Large intestine (tissue), 3 donors: ENCODE measurements at regions not wholly inside any gene's neighbourhood (a gene's known extent, or its start where the extent isn't known, plus 50 kb on each side); places are given as distances from the start of the nearest gene placed in this dataset.

Experiments used
- DNase-seq, 2 donors: peaks; one replicate each; pipeline versions ENCODE4 v3.0.0 to v3.0.0-alpha.2; 2013
- H3K27ac ChIP-seq: one replicate; pipeline ENCODE4 v1.5.1; 2013; ENCODE audit warnings: low read length
- H3K27me3 ChIP-seq: 2 replicates; pipeline ENCODE4 v1.6.1; 2013; ENCODE audit warnings: low read length; ENCODE audit not compliant: control insufficient read depth, insufficient read depth
- H3K36me3 ChIP-seq: 2 replicates; pipeline ENCODE4 v1.6.1; 2013; ENCODE audit warnings: low read length; ENCODE audit not compliant: control insufficient read depth, insufficient read depth
- H3K4me1 ChIP-seq: one replicate; pipeline ENCODE4 v1.6.1; 2013; ENCODE audit warnings: low read length; ENCODE audit not compliant: control insufficient read depth, insufficient read depth
- H3K4me3 ChIP-seq: one replicate; pipeline ENCODE4 v1.5.1; 2013; ENCODE audit warnings: low read length
- H3K9me3 ChIP-seq: one replicate; pipeline ENCODE4 v1.6.1; 2013; ENCODE audit warnings: mild to moderate bottlenecking, low read depth, low read length, moderate library complexity; ENCODE audit not compliant: control insufficient read depth
- WGBS: methylation state at CpG from one replicate; pipeline ENCODE4 v1.1.5; 2013; ENCODE audit warnings: low lambda C conversion rate; ENCODE audit not compliant: insufficient coverage; 5-methylcytosine and 5-hydroxymethylcytosine counted together

DNA sequence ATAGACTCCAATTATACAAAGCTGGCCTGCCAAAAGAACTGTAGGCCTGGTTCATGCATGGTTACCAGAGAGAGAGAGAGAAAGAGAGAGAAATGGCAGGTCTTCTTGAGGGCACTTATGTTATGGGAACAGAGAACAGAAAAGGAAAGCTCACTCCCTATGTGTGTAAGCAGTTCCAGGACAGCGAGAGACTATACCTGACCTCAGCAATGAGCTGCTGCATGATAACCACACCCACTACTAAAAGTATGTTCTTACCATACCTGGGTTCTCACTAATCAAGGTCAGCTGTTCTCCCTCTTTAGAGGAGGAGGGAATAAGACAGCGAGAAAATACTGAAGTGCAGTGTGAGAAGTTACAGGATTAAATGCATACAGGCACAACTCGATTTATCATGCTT lies 583.3 kb downstream of the GBA3 start:
- Histone ChIP-seq H3K27ac (no peak overlapping the region), H3K36me3 (no peaks in the 10 kb centered on the region), H3K4me1 (no peaks in the 10 kb centered on the region), H3K4me3 (no peak overlapping the region), H3K27me3 (no peaks in the 10 kb centered on the region), H3K9me3 (no peaks in the 10 kb centered on the region)
- no peak for DNase-seq
- 92% methylated on average over 2 of the region's 3 CpGs for WGBS

DNA sequence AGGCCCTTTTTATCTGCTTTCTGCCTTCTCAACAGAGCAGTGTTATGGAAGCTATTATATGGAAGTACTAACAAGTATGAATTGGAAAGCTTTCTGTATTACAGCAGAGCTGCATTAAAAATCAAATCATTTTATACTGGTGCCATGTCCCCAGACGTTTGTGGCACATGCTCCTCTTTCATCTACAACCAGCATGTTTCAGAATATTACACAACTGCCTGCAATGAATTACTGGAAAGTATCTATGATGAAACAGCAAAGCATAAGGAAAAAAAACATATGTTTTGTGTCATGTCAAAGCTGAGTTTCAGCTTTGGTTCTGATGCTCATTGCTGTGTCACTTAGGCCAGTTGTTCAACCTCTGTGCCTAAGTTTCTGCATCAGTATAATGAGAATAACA lies 576.8 kb downstream of the GBA3 start:
- Histone ChIP-seq H3K4me1 (no peaks in the 10 kb centered on the region), H3K9me3 (no peaks in the 10 kb centered on the region), H3K36me3 (no peaks in the 10 kb centered on the region), H3K27me3 (no peaks in the 10 kb centered on the region), H3K27ac (no peak overlapping the region), H3K4me3 (no peak overlapping the region)
- no CpG with 5 or more reads among the region's 1 CpG for WGBS
- no peak for DNase-seq

DNA sequence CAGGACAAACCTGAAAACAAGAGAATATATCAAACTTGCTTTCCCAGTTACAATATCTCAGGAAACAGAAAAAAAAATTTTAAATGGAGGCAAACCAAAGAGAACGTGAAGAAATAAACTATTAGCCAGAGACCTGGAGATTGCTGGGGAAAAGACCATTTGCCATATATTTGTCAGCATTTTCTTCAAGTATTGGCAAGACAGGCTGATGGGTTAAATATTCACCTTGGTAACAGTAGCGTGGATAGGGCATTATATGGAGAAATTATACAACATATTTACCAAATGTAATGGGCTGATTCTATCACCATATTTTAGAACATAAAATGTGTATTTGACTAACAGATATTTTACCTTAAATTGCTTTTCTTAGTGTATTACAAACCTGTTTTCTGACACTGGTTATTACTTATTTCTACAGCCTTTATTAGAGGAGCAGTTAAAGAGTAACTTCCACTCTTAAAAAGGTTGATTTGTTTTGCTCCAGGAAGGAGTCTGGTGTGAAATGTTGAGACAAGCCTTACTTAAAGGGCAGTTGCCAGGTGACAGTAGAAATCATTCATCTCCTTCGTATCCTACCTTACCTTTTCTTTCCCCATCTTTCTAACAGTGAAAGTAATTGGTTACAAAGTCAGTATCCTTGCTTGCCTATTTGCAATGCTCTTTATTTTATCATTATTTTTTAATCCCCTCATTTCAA lies 575.5 kb downstream of the GBA3 start:
- H3K27me3 ChIP-seq, result no peaks in the 10 kb centered on the region
- peak overlapping the region; percentile 10 for H3K27ac ChIP-seq
- 31% methylated on average over 2 of the region's 3 CpGs for WGBS
- H3K4me3 ChIP-seq, result no peak overlapping the region
- no peaks in the 10 kb centered on the region for H3K4me1 ChIP-seq
- no peaks in the 10 kb centered on the region for H3K9me3 ChIP-seq
- no peaks in the 10 kb centered on the region for H3K36me3 ChIP-seq
- DNase-seq, result no peak

DNA sequence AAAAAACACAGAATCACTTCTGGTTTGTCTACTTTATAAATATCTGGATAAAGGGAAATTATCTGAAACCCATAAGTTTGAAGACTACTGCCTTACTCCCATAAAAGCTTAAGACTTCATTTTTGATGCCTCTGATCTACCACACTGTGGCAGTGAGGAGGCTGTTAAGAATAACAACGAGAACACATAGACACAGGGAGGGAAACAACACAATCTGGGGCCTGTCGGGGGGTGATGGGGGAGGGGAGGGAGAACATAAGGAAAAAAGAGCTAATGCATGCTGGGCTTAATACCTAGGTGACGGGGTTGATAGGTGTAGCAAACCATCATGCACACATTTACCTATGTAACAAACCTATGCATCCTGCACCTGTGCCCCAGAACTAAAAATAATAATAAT lies 573.7 kb downstream of the GBA3 start:
- Histone ChIP-seq H3K4me3 (no peak overlapping the region), H3K9me3 (no peaks in the 10 kb centered on the region), H3K4me1 (no peaks in the 10 kb centered on the region), H3K27ac (no peak overlapping the region), H3K36me3 (no peaks in the 10 kb centered on the region), H3K27me3 (no peaks in the 10 kb centered on the region)
- DNase-seq, result no peak
- no CpG with 5 or more reads among the region's 3 CpGs for WGBS

DNA sequence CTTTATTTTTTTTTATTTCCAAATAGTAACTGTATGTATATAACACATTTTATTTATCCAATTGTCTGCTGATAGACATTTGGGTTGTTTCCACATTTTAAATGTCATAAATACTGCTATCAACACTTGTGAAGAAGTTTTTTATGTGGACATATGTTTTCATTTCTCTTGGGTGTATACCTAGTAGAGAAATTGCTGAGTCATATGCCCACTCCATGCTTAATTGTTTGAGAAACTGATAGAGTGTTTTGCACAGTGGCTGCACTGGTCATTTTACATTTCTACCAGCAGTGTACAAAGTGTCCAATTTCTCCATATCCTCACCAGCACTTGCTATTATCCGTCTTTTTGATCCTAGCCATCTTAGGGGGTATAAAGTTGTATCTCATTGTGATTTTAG lies 567.8 kb downstream of the GBA3 start:
- Histone ChIP-seq H3K27me3 (no peaks in the 10 kb centered on the region), H3K4me1 (no peaks in the 10 kb centered on the region), H3K27ac (no peak overlapping the region), H3K9me3 (no peaks in the 10 kb centered on the region), H3K4me3 (no peak overlapping the region), H3K36me3 (no peaks in the 10 kb centered on the region)
- DNase-seq, result no peak
- no CpG with 5 or more reads among the region's 1 CpG for WGBS

DNA sequence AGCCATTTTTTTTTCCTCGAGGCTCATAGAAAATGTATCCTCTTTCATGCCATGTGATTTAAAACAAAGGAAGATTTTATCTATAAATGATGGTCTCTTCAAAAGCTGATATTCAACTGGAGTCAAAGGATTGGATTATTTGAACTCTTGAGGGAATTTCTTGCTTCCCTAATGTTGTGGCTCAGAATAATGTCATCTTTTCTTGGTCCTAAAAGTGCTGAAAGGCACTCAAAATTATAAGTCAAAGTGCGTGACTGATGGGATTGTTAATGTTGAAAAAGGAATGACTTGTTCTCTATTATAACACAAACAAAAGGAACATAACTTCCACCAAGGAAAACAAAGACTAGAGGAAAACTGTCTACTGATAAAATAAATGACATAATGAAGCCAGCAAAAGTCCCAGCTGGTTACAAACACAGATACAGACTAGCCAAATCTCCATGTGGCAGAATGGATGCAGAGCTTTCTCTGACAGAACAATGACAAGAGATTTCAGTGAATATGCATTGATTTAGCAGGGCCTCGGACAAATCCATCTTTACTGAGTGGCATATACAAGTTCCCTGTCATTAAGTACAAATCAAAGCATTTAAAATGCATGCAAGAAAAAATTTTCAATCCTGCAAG lies 552.6 kb downstream of the GBA3 start:
- Histone ChIP-seq H3K4me1 (no peaks in the 10 kb centered on the region), H3K27ac (no peak overlapping the region), H3K9me3 (no peaks in the 10 kb centered on the region), H3K4me3 (no peak overlapping the region), H3K27me3 (no peaks in the 10 kb centered on the region), H3K36me3 (no peaks in the 10 kb centered on the region)
- no peak for DNase-seq
- WGBS, result 83% methylated on average over 2 of the region's 3 CpGs

DNA sequence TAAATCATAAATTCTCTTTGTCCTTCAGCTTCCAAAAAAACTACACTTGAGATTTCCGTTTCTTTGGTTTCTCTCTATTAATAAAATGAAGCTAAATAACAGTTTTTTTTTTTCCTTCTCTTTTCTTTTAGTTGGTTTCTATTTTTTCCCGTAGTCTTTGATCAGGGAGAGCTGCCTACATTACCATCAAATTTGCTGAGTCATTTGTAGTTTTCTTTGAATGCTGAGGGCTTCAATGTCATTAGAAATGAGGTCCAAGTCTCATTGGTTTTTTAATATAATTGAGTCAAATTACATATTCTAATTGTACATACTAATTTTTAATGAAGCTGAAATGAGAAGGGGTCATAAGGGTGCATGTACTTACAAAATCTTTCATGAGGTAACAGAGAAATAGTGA lies 550.2 kb downstream of the GBA3 start:
- WGBS, result 90% methylated on average over 2 of the region's 2 CpGs
- no peak for DNase-seq
- Histone ChIP-seq H3K9me3 (no peaks in the 10 kb centered on the region), H3K36me3 (no peaks in the 10 kb centered on the region), H3K27ac (no peak overlapping the region), H3K4me3 (no peak overlapping the region), H3K27me3 (no peaks in the 10 kb centered on the region), H3K4me1 (no peaks in the 10 kb centered on the region)

DNA sequence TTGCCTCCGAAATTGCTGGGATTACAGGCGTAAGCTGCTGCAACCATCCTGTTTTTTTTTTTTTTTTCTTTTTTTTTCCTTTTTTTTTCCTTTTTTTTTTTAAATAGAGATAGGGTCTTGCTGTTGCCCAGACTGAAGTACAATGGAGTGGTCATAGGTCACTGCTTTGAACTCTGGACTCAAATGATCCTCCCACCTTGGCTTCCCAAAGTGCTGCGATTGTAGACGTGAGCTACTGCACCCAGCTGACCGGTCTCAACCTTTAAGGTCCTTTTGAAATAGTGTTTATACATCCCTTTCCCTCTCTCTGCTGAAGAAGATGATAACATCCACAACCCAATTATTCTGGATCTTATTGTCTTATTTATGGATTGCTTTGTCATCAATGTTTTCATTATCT lies 548.7 kb downstream of the GBA3 start:
- no peak overlapping the region for H3K27ac ChIP-seq
- no peak for DNase-seq
- WGBS, result 86% methylated on average over 3 of the region's 5 CpGs
- no peaks in the 10 kb centered on the region for H3K36me3 ChIP-seq
- H3K4me3 ChIP-seq, result no peak overlapping the region
- H3K27me3 ChIP-seq, result no peaks in the 10 kb centered on the region
- H3K4me1 ChIP-seq, result no peaks in the 10 kb centered on the region
- H3K9me3 ChIP-seq, result no peaks in the 10 kb centered on the region

DNA sequence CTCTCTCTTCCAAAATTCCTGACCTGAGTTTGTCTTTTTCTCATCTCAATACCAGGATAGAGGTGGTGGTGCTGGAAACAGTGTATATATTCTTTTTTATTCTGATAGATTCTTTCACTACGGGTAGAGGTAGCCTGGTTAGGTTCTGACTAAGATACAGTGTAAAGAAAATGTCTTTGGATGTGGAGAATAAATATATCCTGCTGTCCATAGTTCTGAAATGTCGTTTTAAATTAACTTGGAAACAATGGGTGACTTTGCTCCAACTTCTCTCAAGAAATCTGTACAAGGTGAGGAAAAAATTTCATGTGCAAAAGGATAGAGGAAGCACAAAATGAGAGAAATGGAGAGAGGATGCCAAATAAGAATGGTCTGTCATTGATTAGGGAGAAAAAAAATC lies 546.1 kb downstream of the GBA3 start:
- no peaks in the 10 kb centered on the region for H3K27me3 ChIP-seq
- H3K4me3 ChIP-seq, result no peak overlapping the region
- no peak overlapping the region for H3K27ac ChIP-seq
- 88% methylated on average over 2 of the region's 2 CpGs for WGBS
- no peaks in the 10 kb centered on the region for H3K4me1 ChIP-seq
- no peak for DNase-seq
- H3K36me3 ChIP-seq, result no peaks in the 10 kb centered on the region
- no peaks in the 10 kb centered on the region for H3K9me3 ChIP-seq

DNA sequence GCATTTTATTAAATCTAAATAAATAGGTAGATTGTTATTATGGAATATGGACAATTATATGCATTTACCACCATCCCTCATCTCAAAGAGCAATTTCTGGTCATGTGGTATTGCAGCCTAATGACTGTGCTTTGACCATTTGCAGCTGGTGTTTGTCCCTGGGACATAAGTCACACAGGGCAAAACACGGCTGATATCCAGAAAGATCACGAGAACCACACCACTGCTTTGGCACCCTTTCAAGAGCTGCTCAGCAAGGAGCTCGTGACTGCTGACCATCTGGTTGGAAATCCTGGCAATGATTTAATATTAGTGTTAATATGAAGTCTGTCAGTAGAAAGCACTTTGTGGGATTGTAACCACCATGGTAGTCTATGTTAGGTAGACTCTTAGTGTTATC lies 545.0 kb downstream of the GBA3 start:
- Histone ChIP-seq H3K27me3 (no peaks in the 10 kb centered on the region), H3K36me3 (no peaks in the 10 kb centered on the region), H3K27ac (no peak overlapping the region), H3K9me3 (no peaks in the 10 kb centered on the region), H3K4me3 (no peak overlapping the region), H3K4me1 (no peaks in the 10 kb centered on the region)
- WGBS, result no CpG with 5 or more reads among the region's 3 CpGs
- DNase-seq, result peak; percentile 4 to 6
